ENCODE measurements at regions not wholly inside any gene's neighbourhood (a gene's known extent, or its start where the extent isn't known, plus 50 kb on each side); places are given as distances from the start of the nearest gene placed in this dataset.

GRCh38 chr5:91277840-91278239 lies 105.3 kb downstream of the ARRDC3 start:
- TF ChIP-seq POLR2A (IDR thresholded peaks at IDR 0.05) (no peak), CTCF (IDR thresholded peaks at IDR 0.05) (no peak)

Data from heart left ventricle (tissue), 13 donors.